ENCODE measurements at regions not wholly inside any gene's neighbourhood (a gene's known extent, or its start where the extent isn't known, plus 50 kb on each side); places are given as distances from the start of the nearest gene placed in this dataset.
"Not testable (repeated sequence)": the region's sequence is repeated elsewhere in the genome, so short reads cannot be mapped to it uniquely, and the experiment has no call there.

DNA sequence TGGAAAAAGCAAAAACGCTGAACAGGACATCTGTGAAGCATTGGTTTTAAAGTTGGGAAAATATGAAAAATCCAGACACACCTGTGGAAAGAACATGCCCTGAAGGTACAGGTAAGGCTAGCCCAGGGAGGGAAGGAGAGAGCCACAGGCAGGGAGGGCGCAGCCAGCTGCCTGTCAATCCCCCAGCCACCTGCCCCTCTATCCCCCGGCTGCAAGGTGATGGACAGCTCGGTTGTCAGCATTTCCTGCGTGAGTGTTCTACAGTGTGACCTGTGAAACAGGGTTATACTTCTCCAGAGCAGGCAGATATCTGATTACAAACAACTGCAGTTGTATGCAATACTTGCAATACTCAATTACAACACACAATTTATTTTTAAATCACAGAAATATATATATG lies 358.1 kb downstream of the SMOC2 start:
- ATAC-seq = no peak

DNA sequence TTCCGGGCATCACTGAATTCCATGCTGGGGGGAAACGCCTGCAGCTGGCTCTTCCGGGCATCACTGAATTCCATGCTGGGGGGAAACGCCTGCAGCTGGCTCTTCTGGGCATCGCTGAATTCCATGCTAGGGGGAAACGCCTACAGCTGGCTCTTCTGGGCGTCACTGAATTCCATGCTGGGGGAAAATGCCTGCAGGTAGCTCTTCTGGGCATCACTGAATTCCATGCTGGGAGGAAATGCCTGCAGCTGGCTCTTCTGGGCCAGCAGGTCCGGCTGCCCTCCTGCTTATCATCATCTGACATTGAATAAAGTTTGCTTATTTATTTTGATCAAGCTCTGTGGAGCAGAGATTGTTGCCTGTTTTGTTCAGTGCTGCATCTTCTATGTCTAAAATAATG lies 355.1 kb downstream of the SMOC2 start:
- no peak for ATAC-seq

DNA sequence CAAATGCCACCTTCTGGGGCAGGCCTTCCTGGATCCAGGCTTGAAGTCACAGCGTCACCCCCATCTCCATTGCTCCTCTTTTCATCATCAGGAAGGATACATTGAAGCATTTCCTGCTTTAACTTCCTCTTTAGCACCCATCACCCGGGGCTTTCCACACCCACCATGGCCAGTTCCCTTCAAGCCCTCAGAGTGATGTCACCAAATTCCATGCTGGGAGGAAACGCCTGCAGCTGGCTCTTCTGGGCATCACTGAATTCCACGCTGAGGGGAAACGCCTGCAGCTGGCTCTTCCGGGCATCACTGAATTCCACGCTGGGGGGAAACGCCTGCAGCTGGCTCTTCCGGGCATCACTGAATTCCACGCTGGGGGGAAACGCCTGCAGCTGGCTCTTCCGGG lies 354.6 kb downstream of the SMOC2 start:
- not testable (repeated sequence) for ATAC-seq

DNA sequence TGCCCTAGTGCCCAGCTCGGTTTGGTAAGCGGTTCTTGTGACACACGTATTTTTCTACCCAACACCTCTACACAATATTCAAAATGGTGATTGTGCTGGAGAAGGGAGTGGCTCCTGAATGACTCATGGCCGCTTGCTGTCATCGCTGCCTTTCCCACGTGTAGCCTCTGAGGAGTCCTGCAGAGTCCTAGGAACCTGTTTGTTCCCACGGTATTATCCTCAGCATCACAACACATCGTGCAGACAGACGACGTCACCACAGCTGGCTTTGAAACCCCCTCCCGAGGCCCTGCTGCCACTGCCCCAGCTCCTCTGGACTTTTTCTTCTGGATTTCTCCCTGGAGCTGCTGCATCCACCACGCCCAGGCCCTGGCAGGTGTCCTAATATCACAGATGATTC lies 353.5 kb downstream of the SMOC2 start:
- no peak for ATAC-seq

DNA sequence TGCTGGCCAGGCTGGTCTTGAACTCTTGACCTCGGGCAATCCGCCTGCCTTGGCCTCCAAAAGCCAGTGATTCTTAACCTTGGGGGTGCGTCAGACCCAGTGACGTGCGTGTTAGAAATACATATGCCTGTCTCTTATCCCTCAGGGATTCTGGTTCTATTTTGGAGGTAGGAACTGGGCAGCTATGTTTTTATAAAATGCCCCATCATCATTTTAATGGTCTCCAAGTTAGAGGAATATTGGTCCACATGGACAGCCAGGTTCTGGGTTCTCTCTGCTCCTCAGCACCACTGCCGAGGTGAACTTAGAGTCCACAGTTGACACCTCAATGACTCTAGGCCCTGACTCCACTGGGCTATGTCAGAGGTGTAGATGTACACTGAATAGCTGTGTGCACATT lies 352.7 kb downstream of the SMOC2 start:
- ATAC-seq = no peak

DNA sequence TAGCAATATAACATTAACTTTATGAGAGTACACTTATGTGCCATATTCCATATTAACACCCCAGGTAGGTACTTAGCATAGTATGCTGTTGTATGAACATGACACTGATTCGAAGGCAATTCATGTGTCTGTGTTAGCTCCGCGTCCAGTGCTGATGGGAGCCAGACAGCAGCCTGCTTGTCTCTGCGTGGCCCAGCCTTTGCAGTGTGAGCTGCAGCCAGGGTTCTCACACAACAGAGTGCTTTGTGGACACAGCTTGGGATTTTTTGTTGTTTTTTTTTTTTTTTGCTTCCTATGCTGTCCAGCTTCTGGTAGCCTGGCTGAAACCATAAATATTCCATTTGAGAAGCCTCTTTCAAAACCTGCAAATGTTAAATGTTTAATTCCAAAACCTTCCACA lies 350.9 kb downstream of the SMOC2 start:
- ATAC-seq = no peak

DNA sequence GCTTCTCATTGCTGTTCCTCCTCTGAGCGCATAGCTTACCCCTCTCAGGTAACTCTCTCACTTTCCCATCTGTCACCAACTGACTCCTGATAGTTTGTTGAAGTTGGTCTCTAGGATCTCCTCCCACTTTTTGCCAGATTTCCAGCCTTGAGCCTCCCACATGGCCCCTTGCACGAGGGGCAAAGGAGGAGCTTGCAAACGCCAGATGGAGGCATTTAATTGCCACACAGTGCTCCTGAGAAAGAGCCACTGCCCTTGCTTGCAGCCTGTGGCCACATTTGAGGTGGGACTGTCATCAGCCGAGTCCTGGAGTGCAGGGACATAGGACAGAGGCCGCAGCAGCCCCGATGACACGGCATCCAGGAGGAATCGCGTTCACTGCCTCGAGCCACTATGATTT lies 348.7 kb downstream of the SMOC2 start:
- ATAC-seq = no peak

DNA sequence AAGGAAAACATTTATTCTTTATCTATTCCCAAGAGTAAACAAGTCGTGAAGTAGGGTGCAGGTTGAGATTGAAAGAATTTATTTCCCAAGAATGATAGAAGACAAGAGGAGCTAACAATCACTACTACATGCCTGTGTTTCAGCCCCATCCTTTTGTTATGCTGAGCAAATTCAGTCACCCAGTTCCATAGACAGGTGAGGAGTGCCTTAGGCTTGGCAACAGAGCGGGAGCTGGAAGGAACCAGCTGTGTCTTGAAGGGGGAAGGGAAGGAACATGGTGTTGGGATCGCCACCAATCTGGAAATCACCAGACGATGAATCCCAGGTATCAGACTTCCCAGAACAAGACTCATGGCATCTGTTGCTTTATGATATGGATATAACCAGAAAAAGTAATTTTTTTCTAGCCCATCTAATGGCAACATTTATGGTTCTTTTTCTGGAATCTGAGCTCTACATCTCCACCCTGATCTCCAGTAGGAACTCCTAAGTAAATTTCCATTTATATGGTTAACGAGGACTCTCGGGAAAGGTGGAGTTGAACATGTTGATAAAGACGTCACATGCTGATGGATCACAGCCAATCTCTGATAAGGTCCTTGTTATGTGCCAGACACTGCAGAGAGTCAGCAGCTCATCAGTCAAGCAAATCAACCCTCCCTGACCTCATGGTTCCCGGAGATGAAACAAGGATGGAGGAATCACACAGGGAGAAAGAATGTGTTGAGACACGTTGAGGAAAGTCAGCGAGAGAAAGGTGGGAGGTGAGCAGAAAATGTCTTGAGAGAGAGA lies 344.9 kb downstream of the SMOC2 start:
- ATAC-seq = no peak

DNA sequence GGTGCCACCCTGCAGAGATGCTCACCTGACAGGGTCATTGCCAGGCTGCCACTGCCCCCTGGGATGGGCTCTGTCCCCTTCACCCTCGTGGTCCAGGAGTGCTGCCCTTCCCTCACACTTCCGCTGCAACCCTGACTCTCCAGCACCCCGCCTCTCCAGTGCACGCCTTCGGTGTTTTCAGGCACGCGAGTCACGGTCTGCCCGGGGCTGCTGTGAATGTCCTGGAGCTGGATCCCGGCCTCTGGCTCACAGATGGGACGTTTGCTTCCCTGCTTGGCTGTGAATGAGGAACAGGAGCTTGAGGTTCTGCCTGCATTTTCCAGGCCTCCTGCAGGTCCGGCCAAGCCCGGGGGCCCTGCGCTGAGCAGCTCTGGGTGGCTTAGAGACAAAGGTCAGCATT lies 343.4 kb downstream of the SMOC2 start:
- no peak for ATAC-seq

DNA sequence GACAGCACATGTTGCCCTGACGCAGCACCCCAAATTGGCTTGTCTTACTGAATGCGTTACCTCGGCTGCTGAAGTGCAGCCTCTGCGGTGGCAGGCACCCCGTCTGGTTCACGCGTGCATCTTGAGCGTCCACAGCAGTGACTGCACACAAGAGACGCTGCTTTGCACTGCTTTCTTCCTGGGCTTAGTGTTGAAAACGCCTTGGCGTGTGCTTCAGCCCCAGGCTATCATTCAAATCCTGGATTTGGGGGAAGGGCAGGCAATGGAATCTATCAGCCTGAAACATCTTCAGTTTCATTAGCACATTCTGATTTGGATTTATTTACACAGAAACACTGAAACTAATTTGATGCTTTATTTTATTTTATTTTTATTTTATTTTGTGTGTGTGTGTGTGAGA lies 342.7 kb downstream of the SMOC2 start:
- ATAC-seq = no peak

DNA sequence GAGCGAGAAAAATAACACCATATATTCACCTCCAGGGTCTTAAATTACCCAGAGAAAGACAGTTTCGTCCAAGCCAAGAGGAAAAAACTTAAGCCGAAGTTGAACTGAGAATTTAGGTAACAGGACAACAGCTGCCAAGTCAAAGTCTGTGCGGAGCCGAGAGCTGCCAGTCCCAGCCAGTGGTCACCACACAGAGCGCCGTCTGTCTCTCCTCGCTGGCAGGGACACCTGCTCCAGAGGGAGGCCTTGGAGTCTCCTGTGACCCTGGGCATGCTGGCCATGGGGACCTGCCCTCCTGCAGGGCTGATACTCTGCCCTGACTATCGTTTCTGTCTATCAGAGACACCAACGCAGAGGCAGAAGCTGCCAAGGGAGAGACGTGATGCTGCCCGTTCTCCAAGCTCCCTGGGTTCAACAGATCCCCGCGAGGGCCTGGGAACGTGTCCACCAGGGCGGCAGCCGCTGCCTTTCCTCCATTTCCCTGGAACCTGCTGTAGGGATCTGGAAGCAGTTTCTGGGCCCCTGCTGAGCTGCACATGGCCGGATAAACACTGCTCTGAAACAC lies 341.3 kb downstream of the SMOC2 start:
- ATAC-seq = no peak

DNA sequence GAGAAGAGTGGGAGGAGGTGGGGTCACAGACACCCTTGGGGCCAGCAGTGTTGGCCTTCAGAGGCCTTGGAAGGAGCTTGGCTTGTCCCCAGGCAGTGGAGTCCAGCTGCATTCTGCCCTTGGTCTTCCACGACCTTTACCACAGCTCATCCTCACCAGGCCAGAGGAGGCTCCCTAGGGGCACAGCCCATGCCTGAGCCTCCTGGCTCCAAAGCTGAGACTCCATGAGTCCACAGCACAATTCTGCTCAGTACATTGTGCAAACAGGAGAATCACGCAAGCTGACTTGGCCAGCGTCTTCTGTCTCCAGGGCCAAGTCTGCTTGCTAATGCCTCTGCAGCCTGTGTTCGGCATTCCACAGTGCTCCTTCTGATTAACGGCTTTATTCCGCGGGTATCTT lies 337.2 kb downstream of the SMOC2 start:
- no peak for ATAC-seq

DNA sequence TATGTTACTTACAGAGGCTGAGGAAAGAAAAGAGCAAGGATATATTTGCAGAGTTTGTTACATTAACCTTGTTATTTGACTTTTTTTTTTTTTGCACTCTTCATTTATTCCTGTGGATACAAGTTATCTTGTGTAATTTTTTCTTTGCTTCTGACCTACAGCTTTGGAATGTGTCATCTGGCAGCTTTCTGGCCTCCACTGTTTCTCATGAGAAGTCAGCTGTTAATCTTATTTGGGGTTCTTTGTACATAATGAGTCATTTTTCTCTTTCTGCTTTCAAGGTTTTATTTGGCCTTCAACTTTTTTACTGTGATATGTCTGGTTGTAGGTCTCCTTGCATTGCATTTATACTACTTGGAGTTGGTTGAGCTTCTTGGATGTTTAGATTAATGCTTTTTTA lies 333.4 kb downstream of the SMOC2 start:
- no peak for ATAC-seq

DNA sequence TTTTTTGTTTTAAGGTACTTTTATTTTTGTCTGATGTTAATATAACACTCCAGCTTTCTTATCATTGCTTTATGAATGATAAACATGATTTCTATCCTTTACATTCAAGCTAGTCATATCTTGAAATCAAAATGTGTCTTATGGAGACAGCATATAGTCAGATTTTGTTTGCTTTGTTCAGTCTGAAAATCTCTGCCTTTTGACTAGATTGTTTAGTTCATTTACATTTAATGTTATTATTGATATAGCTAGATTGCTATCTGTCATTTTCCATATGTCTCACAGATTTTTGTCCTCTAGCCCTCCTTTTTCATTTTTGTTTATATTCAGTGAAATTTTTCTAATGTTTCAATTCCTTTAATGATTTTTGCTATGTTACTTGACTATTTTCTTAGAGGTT lies 332.8 kb downstream of the SMOC2 start:
- ATAC-seq = no peak

DNA sequence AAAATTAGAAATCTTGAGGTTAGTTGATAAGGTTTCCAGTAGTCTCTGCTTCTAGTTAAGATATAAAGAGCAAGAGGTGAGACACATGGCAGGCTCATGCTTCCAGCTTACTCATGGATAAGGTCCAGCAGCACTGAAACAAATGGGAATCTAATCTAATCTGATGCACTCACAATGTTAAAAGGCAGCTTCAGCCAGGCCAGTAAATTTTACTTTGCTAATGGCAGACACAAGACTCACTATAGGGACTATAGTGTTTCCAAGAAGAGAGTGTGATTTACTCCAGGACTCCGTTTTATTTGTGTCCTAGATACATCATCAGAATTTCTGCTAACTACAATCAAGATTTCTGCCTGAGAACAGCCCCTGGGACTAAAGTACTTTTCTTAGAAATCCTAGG lies 324.8 kb downstream of the SMOC2 start:
- ATAC-seq = no peak

DNA sequence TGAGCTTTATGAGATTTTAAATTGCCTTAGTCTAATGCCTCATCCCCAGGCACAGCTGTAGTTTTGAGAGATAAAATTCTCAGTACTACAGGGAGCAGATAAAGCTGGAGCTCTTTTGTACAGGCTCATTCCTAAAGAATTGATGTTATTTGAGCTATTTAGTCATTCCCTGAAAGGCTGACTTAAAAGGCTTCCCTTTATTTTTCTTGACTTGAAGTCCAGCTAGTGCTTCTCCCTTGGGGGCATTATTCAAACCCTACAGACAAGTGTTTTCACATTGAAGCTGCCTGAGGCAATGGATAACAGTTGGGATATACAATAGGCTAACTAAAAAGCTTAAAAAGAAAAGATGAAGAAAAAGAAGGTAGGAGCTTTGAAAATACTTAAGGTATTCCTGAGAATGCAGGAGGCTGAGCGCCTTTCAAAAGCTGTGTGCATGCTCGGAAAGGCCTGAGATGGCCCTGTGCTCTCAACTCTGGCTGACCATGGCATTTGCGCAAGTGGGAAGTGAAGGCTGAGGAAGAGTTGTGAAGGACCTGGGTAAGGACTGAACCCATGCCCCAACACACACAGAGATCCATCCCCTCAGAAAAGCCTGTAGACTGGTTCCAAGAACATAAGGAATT lies 315.1 kb downstream of the SMOC2 start:
- no peak for ATAC-seq

DNA sequence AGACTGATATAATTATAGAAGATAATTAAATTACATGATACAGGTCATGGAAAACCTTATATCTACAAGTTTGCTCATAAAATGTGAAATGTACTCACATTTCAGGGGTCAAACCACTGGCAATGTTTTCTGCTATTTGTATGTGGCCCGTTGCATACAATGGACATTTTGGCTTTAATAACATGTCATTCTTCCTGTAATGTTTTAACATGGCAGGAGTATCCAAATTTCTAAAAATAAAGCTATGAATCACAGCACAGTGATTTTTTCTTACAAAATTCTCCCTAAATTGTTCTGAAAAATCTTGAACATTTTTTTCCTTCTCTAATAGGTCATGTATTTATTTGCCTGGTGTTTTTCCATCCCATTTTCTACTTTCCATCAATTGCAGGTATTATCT lies 305.7 kb downstream of the SMOC2 start:
- no peak for ATAC-seq

DNA sequence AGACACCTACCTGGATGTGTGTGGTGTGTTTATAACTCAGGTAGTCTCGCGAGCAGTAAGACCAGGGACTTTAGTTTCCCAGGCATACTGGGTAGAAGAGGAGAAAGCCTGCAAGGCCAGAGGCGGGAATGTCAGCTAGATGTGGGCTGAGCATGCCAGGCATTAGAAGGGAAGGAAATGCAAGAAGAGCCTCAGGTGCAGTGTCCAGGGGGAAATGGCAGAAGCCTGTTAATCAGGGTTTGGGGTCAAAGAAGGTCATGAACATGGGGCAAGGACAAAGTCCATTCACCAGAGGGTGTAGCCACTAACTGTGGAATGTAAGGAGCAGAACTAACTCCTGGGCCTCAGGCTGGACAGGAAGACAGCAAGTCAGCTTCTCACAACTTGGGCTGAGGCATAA lies 305.0 kb downstream of the SMOC2 start:
- no peak for ATAC-seq

DNA sequence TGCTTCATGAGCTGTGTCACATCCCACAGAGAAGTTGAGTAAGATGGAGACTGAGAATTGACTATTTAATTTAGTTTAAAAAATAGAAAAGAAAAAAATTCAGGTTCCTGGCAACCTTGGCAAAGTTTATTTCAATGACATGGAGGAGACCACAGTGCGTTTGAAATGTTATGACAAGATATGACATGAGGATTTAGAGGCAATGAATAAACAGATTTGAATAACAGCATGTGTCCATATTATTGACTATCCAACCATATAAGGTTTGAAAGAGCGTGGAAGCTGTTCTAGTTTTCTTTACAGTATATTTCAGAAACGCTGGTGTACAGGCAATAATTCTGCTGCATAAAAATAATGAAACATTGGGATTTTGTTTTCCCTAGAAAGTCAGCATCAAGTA lies 303.9 kb downstream of the SMOC2 start:
- no peak for ATAC-seq

DNA sequence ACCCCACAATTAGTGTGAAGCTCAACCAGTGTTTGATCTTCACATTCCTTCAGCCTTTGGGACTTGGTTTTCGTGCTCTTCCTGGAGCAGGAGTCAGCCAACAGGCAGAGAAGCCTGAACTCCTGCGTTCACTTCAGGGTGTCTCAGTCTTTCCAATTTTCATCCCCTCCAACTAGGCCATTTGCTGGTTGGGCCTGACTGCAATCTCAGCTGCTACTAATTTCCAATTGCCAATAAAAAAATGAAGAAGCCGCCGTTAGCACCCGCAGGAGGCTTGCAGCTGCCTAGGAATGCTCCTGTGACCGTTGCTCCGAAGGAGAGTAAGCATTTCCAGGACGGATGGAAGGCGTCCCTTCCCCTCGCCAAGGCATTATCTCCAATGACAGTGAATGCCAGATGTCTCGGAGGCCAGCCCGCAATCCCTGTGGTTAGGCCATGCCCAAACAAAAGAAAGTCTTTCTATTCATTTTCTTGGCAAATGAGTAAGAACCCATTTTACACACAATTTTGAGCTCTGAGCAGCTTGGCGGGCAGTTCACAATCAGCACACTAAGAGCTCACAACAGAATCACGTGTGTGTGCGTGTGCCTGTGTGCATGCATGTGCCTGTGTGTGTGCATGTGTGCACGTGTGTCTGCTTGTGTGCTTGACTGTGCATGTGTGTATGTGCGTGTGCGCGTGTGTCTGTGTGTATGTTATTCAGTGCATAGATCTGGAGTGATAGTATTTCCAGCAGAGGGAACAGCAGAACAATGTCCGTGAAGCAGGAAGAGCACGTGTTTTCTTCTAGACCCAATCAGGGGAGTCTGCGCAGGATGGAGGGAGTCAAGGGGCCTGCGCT lies 301.2 kb downstream of the SMOC2 start:
- no peak for ATAC-seq

DNA sequence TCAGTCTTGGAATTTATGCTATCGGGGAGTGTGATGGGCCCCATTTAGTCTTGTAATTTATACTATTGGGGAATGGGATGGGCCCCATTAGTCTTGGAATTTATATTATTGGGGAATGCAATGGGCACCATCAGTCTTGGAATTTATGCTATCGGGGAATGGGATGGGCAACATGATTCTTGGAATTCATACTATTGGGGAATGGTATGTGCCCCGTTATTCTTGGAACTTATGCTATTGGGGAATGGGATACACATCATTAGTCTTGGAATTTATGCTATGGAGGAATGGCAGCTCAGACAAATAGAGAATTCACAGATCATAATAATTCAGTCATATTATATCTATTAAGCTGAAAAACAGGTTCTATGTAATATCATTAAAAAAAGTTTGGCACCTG lies 300.3 kb downstream of the SMOC2 start:
- no peak for ATAC-seq

DNA sequence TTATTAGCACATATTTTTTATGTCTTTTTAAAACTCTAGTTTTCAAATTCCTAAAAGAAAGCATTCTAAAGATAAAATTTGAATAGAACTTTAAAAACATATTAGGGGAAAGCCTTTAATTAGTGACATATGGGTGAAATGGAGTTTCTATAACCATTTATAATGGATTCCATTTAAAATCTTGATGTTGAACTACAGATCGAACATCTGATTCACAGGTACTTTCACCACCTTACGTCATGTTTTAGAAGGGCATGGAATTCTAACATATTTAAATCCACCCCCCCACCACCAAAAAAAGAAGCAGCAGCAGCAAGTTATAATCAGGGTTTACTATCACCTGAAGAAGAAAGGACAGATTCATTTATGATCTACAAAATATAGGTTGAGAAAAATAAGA lies 298.4 kb downstream of the SMOC2 start:
- no peak for ATAC-seq

DNA sequence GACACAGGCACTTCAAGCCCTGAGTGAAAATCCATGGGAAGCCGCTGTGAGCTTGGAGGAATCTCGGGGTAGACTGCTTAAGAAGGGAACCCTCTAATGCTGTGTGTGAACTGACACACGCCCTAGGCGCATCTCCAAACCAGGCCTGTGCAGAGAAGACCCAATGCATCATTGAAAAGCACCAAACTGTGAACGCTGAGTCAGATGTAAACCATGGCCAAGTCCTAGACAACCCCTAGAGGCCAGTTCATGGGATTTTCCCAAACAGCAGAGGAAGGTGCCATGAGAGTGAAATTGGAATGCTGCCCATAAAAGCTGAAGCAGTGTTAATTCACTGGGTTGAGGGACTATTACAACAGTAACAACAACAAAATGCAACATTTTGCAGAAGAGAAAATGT lies 296.5 kb downstream of the SMOC2 start:
- no peak for ATAC-seq

DNA sequence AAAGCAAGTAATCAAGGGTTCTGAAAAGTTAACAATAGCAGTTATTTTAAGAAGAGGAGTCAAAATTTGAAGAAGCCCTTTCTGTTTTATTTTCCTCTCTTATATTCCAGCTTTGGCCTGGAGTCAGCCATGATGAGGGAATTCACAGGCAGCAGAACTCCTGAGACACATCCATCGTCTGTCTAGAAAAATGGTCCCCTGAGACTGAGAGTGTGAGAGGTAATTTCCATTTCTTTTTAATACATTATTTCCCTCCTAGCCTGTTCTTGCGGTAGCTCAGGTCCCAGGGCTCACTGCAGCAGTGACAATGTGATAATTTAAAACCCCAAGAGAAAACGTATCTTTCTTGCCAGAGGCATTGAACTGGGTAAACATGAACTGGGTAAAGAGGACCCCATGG lies 296.0 kb downstream of the SMOC2 start:
- ATAC-seq = no peak

All from activated CD4-positive, CD25-positive, alpha-beta regulatory T cell treated with anti-CD3 and anti-CD28 coated beads, Interleukin-2, amount 50 U/mL, for 24 hours (primary cell).